Mucosa of gallbladder (tissue), 1 donor: ENCODE measurements at regions not wholly inside any gene's neighbourhood (a gene's known extent, or its start where the extent isn't known, plus 50 kb on each side); places are given as distances from the start of the nearest gene placed in this dataset.
"Not testable (repeated sequence)": the region's sequence is repeated elsewhere in the genome, so short reads cannot be mapped to it uniquely, and the experiment has no call there.

Experiments
- DNase-seq: peaks from one replicate; pipeline ENCODE4 v3.0.0-alpha.2; 2020; ENCODE audit warnings: low spot score
- donor health status: DM: no; HTN: no; CAD: no.

DNA sequence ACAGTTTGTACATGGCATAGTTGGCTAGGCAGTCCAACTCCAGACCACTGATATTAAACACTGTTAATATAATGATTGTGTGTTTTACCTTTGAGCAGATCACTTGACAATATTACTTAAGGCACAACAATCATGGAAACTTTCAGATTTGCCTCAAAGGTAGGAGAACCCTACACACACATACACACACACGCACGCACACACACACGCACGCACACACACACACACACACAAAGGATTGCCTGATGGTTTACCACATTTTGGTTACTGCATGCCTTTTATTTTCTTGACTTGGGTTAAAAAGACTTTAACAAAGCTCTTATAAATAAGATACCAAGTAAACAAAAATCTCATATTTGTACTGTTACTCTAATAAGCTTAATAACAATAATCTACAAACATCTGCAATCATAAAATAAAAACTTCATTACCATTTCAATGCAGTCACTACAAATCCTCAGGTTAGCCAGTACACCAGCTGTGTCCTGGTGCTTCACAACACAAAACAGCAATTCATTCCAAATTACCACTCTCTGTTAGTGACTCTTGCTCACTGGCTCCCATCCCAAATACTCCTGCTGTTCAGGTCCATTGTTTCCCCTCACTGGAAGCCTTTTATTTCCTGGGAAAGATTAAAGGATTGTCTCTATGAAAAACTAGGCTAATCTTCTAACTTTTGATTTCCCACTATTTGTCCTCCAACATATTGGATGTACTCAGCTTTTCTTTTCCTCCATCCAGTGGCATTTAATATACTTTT, 175.2 kb upstream of the ATP2B1 start:
- no peak for DNase-seq

- no peak for DNase-seq
These were observed 174.2 kb upstream of the ATP2B1 start for GRCh38 chr12:89882792-89883191.

DNA sequence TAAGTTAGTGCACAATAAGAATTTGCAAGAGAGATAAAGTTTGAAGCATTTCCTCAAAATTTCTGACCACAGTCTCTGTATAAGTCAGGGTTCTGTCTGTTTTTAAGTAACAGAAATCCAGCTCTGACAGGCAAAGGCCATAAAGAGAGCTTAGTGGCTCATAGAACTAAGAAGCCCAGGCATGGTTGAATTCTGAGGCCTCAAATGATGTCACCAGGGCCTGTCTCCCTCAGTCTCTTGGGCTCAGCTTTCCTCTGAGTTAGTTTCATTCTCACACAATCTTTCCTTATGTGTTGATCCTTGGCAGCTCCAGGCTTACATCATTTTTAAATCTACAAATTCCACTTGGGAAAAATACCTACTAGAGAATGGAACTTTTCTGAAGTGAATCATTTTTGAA, 173.4 kb upstream of the ATP2B1 start:
- DNase-seq = no peak

DNA sequence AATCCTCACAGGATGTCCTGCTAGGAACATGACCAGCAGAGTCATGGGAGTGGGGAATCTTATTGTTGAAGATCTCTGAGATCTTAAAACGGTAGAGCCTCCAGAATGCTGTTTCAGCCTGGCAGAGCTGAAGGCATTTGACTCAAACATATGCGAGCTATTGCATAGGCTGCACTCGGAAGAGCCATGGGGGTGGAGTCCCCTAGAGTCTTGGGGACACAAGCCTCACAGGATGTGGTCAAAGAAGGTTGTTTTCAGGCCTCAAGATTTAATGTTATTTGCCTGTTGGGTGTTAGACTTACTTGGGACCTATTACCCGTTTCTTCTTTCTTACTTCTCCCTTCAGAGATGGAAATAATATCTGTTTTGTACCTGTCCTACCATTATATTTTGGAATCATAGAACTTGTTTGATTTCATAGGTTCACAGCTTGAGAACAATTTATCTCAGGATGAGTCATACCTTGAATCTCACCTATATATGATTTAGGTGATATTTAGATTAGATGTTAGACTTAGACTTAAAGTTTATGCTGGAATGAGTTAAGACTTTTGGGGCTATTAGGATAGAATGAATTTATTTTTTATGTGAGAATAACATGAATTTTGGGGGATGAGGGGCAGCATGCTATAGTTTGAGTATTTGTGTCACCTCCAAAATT, 172.2 kb upstream of the ATP2B1 start:
- DNase-seq = no peak

DNA sequence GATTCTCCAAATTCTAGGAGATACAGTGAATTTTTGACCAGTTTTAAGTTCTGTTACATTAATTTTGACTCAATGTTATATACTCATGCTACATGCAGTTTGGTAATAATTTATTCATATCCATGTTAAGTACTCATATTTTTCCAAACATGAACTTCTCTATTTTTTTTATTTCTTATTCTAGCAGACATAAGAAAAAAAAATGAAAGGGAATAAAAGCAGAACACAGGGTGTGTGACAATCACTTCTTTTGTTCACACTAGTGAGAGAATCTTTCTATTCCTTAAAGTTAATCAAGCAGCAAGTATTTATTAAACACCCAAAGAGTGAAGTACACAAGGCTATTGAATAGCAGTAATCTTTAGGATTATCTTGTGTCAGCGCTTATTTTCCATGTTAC, 171.1 kb upstream of the ATP2B1 start:
- no peak for DNase-seq

- DNase-seq = no peak
These were observed 170.3 kb upstream of the ATP2B1 start for GRCh38 chr12:89878950-89879349.

- no peak for DNase-seq
These were observed 169.7 kb upstream of the ATP2B1 start for GRCh38 chr12:89878327-89878726.

GRCh38 chr12:89877671-89878070, 169.0 kb upstream of the ATP2B1 start:
- DNase-seq = no peak

- no peak for DNase-seq
These were observed 168.5 kb upstream of the ATP2B1 start for GRCh38 chr12:89877136-89877535.

DNA sequence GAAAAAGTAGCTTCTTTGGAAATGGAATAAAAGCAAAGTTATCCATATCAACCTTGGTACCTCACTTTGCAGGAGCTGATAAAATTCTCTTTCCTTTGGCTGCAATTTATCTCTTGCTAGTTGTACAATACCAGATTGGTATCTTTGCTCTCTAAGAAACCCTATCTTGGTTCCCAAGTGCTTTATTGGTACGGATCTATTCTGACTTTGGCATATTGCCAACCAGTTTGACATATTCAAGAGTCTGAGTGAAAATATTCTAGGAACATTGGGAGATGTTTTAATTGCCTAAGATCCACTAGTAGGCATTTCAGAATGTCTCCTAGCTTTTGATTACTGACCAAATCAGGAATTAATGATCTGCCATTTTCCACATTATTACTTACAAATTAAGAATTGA, 167.2 kb upstream of the ATP2B1 start:
- DNase-seq = no peak

DNA sequence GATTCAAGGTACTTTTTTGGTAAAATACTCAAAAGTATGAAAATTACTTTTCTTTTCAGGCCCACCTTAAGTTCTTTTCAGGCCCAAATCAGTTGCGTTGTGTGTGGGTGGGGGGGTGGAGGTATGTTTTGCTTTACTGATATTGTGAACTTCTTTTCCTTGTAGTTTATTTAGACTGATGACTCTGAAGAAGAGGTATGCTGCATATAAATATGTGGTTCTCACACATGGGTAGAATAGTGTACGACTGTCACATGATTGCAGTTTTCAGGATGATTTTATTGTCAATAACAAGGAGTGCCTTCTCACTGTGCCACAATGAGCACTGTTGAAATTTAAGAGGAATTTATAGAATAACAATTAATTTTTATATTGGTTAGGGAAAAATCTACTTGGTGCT, 166.6 kb upstream of the ATP2B1 start:
- no peak for DNase-seq

GRCh38 chr12:89874146-89874545, 165.5 kb upstream of the ATP2B1 start:
- DNase-seq = no peak

- no peak for DNase-seq
These were observed 165.1 kb upstream of the ATP2B1 start for GRCh38 chr12:89873745-89874144.

DNA sequence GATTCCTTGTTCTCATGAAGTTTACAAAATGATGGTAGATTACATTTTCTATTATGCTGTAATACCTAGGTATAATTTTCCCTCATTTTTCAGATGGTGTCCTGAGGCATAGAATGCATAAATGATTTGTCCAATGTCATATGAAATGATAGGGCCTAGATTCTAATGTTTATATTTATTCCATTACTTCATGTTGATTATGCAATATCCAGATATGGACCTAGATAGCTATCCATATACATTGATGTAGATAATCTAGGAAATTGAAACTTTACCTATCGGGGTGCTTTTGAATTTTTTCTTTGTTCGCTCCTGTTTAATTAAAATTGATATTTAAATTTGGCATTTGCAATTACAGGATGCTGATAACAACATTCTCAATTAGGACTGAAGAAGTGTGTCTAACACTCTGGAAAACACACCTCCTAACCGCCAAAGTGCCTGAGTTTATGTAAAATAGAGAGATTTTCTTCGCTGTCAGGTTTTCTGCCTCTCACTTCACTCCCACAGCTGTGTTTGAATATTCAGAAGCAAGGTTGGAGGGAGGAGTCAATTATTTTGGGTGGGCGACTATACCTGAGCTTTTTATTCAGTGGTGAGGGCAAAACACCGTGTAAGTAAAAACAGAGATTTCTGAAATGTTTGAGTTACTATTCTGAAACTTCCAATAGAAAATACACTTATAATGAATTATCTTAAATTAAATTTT, 164.4 kb upstream of the ATP2B1 start:
- DNase-seq = no peak

DNA sequence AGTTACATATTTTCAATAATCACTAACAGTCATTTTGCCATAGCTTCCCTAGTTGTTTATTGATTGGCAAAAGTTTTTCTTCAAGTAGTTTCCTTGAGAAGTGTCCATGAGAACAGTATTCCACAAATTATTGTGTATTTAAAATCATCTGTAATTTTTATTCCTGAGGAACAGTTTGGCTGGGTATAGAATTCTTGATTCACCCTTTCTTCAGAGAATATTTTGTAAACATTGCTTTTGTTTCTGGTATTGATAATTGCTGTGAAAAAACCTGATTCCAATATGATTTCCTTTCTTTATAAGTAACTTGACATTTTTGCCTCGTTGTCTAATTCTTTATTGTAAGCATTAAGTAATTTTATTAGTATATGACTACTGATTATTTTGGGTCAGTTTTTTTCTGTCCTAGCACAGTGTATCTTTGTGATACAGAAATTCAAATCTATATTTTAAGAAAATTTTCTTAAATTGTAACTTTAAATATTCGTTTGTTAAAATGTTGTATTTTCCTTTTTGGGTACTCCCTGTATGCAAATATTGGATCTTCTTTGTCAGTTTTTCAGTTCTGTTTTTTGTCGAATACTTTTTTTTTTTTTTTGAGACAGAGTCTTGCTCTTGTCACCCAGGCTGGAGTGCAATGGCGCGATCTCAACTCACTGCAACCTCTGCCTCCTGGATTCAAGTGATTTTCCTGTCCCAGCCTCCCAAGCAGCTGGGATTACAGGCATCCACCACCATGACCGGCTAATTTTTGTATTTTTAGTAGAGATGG, 162.0 kb upstream of the ATP2B1 start:
- DNase-seq = no peak

- not testable (repeated sequence) for DNase-seq
These were observed 159.0 kb upstream of the ATP2B1 start for GRCh38 chr12:89867611-89868010.

DNA sequence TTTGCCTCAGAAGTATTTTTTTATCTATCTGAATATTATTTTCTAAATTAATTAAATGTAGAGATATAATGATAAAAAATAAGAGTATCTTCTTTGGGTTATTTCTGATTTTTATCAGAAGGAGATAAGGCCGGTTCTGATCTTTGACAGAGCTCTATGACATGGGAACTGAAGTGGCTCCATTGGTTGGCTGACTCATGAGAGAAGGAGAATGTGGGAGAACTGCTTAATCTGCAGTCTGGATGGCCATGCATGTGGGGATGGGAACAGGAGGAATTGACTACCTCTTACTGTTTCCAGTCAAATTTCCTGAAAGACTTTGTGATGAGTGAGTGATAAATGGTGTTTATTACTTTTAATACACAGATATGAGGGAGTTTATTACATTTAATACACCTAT, 155.8 kb upstream of the ATP2B1 start:
- no peak for DNase-seq

DNA sequence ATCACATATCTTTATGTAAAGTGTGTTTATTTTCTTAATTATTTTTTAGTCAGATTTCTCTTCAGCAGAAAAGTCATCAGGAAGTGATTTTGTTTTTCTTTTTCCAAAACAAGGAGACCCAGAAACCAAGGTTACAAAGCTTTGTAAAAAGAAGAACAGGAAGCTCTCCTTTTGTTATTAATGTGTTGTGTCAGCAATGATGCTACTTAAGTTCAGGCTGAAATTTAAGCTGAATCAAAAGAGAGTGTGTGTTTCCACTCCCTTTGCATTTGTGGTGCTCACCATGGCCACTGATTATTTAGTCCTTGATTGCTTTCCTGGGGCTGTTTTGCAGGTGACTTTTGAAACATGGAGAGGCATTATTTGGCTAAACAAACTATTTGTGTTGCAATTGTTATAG, 155.3 kb upstream of the ATP2B1 start:
- DNase-seq = no peak

DNA sequence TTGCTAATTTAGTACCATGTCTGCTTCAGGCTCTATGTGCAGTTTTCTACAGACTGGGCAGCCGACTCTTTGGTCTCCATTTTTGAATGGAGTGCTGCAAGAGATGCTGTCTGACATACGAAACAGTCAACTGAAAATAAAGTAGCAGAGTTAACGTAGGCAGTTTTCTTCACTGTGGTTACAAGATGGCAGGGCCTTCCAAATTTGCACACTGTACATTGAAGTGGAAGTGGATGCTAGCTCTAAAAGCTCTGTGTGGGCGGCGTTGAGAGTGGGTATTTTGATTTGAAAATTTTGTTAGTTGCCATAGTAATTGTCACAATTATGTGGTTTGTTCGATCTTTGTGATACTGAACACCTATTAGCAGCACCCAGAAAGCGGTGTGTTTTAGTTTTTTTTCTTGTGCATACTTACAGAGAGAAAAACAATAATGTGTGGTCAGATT, 154.9 kb upstream of the ATP2B1 start:
- no peak for DNase-seq

GRCh38 chr12:89862511-89863445, 154.1 kb upstream of the ATP2B1 start:
- DNase-seq = peak; percentile 25

DNA sequence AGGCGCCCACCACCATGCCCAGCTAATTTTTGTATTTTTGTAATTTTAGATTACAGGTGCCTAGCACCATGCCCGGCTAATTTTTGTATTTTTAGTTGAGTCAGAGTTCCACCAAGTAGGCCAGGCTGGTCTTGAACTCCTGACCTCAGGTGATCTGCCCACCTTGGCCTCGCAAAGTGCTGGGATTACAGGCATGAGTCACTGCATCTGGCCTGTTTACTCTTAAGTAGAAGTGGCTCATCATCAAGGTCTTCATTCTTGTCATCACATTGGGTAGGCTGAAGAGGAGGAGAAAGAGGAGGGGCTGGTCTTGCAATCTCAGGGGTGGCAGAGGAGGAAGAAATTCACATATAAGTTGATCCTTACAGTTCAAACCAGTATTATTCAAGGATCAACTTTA, 152.4 kb upstream of the ATP2B1 start:
- DNase-seq = no peak
